Esophagus squamous epithelium (tissue), 4 donors: ENCODE measurements at regions not wholly inside any gene's neighbourhood (a gene's known extent, or its start where the extent isn't known, plus 50 kb on each side); places are given as distances from the start of the nearest gene placed in this dataset.

ENCODE experiments used
- POLR2A ChIP-seq, 4 donors: fragments of 450-650 bp; IDR thresholded peaks; one replicate each; pipeline ENCODE4 v1.6.1; 2017; ENCODE audit warnings: antibody characterized with exemption in 4 of 4, mild to moderate bottlenecking in 4 of 4, moderate library complexity in 3 of 4
- TF ChIP-seq, protein P1 (sequence below), 6 experiments: fragments of 450-650 bp in 4 of 6; fragments of 200-600 bp in 2 of 6; sonication (generic) in 2 of 6; IDR thresholded peaks; one replicate each; pipeline ENCODE4 v1.5.1; 2016 to 2019; ENCODE audit warnings: antibody characterized with exemption in 6 of 6, mild to moderate bottlenecking in 4 of 6, moderate library complexity in 4 of 6

DNA sequence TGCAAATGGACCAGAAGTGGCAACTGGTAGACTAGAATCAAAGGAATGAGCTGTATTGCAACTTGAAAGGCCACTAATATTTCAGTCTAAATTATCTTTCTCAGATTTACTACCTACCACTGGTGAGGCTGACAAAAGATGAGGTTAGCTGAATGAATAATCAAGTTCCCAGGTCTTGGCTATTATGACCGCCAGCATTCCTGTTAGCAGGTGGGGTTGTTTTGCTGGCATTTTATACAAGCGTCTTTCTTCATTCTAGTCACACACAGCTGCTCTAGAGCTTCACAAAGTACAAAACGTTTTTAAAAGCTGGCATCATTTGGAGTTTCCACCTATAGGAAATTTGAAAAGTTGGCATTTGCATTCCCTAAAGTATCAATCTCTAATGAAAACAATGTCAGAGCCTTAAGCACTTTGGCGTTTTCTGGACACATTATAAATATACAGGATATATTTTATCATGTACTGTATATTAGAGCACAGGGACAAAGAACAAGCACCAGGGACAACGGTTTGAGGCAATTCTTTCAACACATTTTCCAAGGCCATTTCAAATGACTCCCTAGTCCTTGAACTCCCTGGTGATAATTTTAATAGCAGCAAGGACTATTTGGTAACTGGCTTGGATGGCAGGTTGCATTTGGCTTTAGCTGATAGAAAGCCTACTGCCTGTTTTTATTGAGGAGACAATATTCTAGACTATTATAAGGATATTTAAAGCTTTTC is 410.2 kb upstream of the CHST9 start:
- TF ChIP-seq POLR2A (IDR thresholded peaks at IDR 0.05), result no peak
- TF ChIP-seq, protein P1, sequence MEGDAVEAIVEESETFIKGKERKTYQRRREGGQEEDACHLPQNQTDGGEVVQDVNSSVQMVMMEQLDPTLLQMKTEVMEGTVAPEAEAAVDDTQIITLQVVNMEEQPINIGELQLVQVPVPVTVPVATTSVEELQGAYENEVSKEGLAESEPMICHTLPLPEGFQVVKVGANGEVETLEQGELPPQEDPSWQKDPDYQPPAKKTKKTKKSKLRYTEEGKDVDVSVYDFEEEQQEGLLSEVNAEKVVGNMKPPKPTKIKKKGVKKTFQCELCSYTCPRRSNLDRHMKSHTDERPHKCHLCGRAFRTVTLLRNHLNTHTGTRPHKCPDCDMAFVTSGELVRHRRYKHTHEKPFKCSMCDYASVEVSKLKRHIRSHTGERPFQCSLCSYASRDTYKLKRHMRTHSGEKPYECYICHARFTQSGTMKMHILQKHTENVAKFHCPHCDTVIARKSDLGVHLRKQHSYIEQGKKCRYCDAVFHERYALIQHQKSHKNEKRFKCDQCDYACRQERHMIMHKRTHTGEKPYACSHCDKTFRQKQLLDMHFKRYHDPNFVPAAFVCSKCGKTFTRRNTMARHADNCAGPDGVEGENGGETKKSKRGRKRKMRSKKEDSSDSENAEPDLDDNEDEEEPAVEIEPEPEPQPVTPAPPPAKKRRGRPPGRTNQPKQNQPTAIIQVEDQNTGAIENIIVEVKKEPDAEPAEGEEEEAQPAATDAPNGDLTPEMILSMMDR (IDR thresholded peaks at IDR 0.05), result no peak
